WI38 (cell line): ENCODE measurements at regions not wholly inside any gene's neighbourhood (a gene's known extent, or its start where the extent isn't known, plus 50 kb on each side); places are given as distances from the start of the nearest gene placed in this dataset.

Experiments
- H3K4me3 ChIP-seq: 2 replicates; pipeline ENCODE4 v1.5.1; 2011; ENCODE audit warnings: low read depth, mild to moderate bottlenecking, control low read depth, low read length
- CTCF ChIP-seq: IDR thresholded peaks from 2 replicates; pipeline ENCODE4 v1.5.1; 2012; ENCODE audit warnings: low read depth, mild to moderate bottlenecking, control low read depth, low read length

- H3K4me3 ChIP-seq, result no peak overlapping the region
- no peak for TF ChIP-seq CTCF
These were observed 1785.9 kb upstream of the WWC1 start for GRCh38 chr5:166505544-166505943.

- no peak overlapping the region for H3K4me3 ChIP-seq
- TF ChIP-seq CTCF, result no peak
These were observed 1783.5 kb upstream of the WWC1 start for GRCh38 chr5:166507810-166508425.

GRCh38 chr5:166509085-166509484 lies 1782.4 kb upstream of the WWC1 start:
- H3K4me3 ChIP-seq, result no peak overlapping the region
- TF ChIP-seq CTCF, result no peak

GRCh38 chr5:166517976-166518375 lies 1773.5 kb upstream of the WWC1 start:
- H3K4me3 ChIP-seq, result no peak overlapping the region

GRCh38 chr5:166523206-166523605 lies 1768.2 kb upstream of the WWC1 start:
- no peak for TF ChIP-seq CTCF
- no peak overlapping the region for H3K4me3 ChIP-seq

More at GRCh38 chr5:166517976-166518375, 1773.5 kb upstream of the WWC1 start:
- TF ChIP-seq CTCF, result no peak

GRCh38 chr5:166529200-166529599 lies 1762.2 kb upstream of the WWC1 start:
- no peak for TF ChIP-seq CTCF
- no peak overlapping the region for H3K4me3 ChIP-seq

GRCh38 chr5:166532456-166533220 lies 1758.8 kb upstream of the WWC1 start:
- no peak for TF ChIP-seq CTCF
- no peak overlapping the region for H3K4me3 ChIP-seq
